ENCODE measurements at regions not wholly inside any gene's neighbourhood (a gene's known extent, or its start where the extent isn't known, plus 50 kb on each side); places are given as distances from the start of the nearest gene placed in this dataset.

DNA sequence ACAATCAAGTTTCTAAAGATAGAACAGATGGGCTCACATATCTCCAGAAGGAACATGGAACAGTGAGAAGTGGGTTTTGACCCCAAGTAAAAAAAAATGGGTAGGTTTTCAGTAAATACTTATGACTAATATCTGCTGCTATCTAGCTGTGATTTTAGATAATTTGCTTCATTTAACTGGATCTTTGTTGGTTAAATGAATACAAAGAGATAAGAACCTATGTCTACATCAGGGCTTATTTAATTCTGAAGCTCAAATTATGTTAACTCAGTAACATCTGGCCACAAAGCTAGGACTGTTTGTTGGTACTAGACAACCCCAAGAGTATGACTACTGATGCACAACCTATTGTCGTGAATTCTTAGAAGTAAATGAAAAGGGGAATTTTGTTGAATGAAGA lies 144.4 kb upstream of the SESN3 start:
- no peak for DNase-seq
- Histone ChIP-seq H3K4me1 (no peaks in the 10 kb centered on the region), H3K36me3 (no peaks in the 10 kb centered on the region), H3K9ac (ENCODE audit: low read depth in 2 of 2, low read length in 2 of 2) (no peak overlapping the region), H3K4me3 (no peak overlapping the region), H3K9me3 (no peaks in the 10 kb centered on the region), H3K27ac (no peak overlapping the region), H3K27me3 (no peaks in the 10 kb centered on the region)
- intact Hi-C loops (cut with DNase I), result no loop called here
- no peak for TF ChIP-seq CTCF (IDR thresholded peaks at IDR 0.05)

DNA sequence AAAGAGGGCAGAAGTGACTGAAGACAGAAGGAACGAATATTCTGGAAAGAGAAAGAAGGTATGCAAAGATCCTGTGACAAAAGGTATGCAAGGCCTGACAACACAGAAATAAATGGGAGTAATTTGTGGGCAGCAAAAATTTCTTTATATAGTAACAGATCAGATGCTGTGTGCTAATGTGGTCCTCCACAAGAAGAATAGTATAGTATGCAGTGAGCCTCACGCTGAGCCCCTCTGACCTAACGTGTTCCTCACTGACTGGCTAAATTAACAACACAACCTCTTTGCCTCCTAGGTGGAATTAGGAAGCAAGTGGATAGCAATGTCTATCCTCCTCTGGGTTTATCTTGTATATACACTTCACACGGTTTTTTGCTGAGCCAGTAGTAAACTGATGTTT lies 143.1 kb upstream of the SESN3 start:
- Histone ChIP-seq H3K36me3 (no peaks in the 10 kb centered on the region), H3K4me1 (no peaks in the 10 kb centered on the region), H3K4me3 (no peak overlapping the region), H3K9me3 (no peaks in the 10 kb centered on the region), H3K27ac (no peak overlapping the region), H3K27me3 (no peaks in the 10 kb centered on the region), H3K9ac (ENCODE audit: low read depth in 2 of 2, low read length in 2 of 2) (no peak overlapping the region)
- intact Hi-C loops (cut with DNase I), result no loop called here
- TF ChIP-seq CTCF (IDR thresholded peaks at IDR 0.05), result no peak
- DNase-seq, result no peak

DNA sequence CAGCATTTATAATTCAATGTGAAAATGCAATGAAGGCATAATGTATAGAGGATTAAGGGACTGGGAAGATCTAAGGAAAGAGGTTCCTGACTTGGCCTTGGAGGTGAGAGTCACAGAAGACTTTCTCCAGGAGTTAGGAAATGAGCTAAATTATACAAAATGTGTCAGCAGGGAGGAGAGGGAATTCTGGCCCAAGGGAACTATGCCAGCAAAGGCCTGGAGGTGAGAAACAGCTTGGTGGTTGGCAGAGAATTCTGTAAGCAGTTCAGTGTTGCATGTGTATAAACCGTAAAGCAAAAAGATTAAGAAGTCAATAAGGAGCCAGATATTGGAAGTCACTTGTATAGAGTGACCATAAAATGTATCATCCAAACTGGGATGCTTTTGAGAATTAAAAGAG lies 142.2 kb upstream of the SESN3 start:
- DNase-seq, result no peak
- H3K27me3 ChIP-seq, result no peaks in the 10 kb centered on the region
- no peak for TF ChIP-seq CTCF (IDR thresholded peaks at IDR 0.05)
- no peaks in the 10 kb centered on the region for H3K9me3 ChIP-seq
- no peaks in the 10 kb centered on the region for H3K4me1 ChIP-seq
- no peaks in the 10 kb centered on the region for H3K36me3 ChIP-seq
- intact Hi-C loops (cut with DNase I), result no loop called here
- H3K27ac ChIP-seq, result no peak overlapping the region
- no peak overlapping the region for H3K4me3 ChIP-seq
- no peak overlapping the region for H3K9ac ChIP-seq (ENCODE audit: low read depth in 2 of 2, low read length in 2 of 2)

- Histone ChIP-seq H3K27ac (no peak overlapping the region), H3K9me3 (no peaks in the 10 kb centered on the region), H3K4me3 (no peak overlapping the region), H3K27me3 (no peaks in the 10 kb centered on the region), H3K36me3 (no peaks in the 10 kb centered on the region), H3K4me1 (no peaks in the 10 kb centered on the region), H3K9ac (ENCODE audit: low read depth in 2 of 2, low read length in 2 of 2) (no peak overlapping the region)
- TF ChIP-seq CTCF (IDR thresholded peaks at IDR 0.05), result no peak
- intact Hi-C loops (cut with DNase I), result no loop called here
- no peak for DNase-seq
Measured at GRCh38 chr11:95372097-95372656, 141.2 kb upstream of the SESN3 start.

GRCh38 chr11:95371153-95371552 lies 140.2 kb upstream of the SESN3 start:
- no peak overlapping the region for H3K4me3 ChIP-seq
- TF ChIP-seq CTCF (IDR thresholded peaks at IDR 0.05), result no peak
- no peak overlapping the region for H3K27ac ChIP-seq
- H3K9ac ChIP-seq (ENCODE audit: low read depth in 2 of 2, low read length in 2 of 2), result no peak overlapping the region
- no peaks in the 10 kb centered on the region for H3K27me3 ChIP-seq
- no peak for DNase-seq
- H3K36me3 ChIP-seq, result no peaks in the 10 kb centered on the region
- H3K4me1 ChIP-seq, result no peaks in the 10 kb centered on the region
- no peaks in the 10 kb centered on the region for H3K9me3 ChIP-seq
- intact Hi-C loops (cut with DNase I), result no loop called here

- DNase-seq, result no peak
- Histone ChIP-seq H3K27ac (no peak overlapping the region), H3K4me1 (no peaks in the 10 kb centered on the region), H3K27me3 (no peaks in the 10 kb centered on the region), H3K9ac (ENCODE audit: low read depth in 2 of 2, low read length in 2 of 2) (no peak overlapping the region), H3K4me3 (no peak overlapping the region), H3K9me3 (no peaks in the 10 kb centered on the region), H3K36me3 (no peaks in the 10 kb centered on the region)
- TF ChIP-seq CTCF (IDR thresholded peaks at IDR 0.05), result no peak
- intact Hi-C loops (cut with DNase I), result no loop called here
Measured at GRCh38 chr11:95367726-95368125, 136.7 kb upstream of the SESN3 start.

Measured in colonic mucosa (tissue), 4 donors.